Left forelimb (tissue), 1 donor: ENCODE measurements at regions not wholly inside any gene's neighbourhood (a gene's known extent, or its start where the extent isn't known, plus 50 kb on each side); places are given as distances from the start of the nearest gene placed in this dataset.
"Not testable (repeated sequence)": the region's sequence is repeated elsewhere in the genome, so short reads cannot be mapped to it uniquely, and the experiment has no call there.

Experiments
- DNase-seq: peaks from one replicate; pipeline ENCODE4 v3.0.0-alpha.2; 2018; ENCODE audit warnings: low spot score

- DNase-seq = no peak
Measured at GRCh38 chr10:8614054-8614565, 559.6 kb downstream of the GATA3 start.

GRCh38 chr10:8615118-8615517 lies 560.6 kb downstream of the GATA3 start:
- no peak for DNase-seq

GRCh38 chr10:8616166-8616565 lies 561.7 kb downstream of the GATA3 start:
- no peak for DNase-seq

GRCh38 chr10:8617792-8618191 lies 563.3 kb downstream of the GATA3 start:
- no peak for DNase-seq

GRCh38 chr10:8618834-8619233 lies 564.3 kb downstream of the GATA3 start:
- no peak for DNase-seq

- no peak for DNase-seq
Measured at GRCh38 chr10:8628351-8628750, 573.9 kb downstream of the GATA3 start.

- DNase-seq = no peak
Measured at GRCh38 chr10:8633909-8634308, 579.4 kb downstream of the GATA3 start.

GRCh38 chr10:8636371-8636770 lies 581.9 kb downstream of the GATA3 start:
- DNase-seq = no peak

- no peak for DNase-seq
Measured at GRCh38 chr10:8637640-8638039, 583.2 kb downstream of the GATA3 start.

- no peak for DNase-seq
Measured at GRCh38 chr10:8638088-8638672, 583.7 kb downstream of the GATA3 start.

- DNase-seq = no peak
Measured at GRCh38 chr10:8639486-8640185, 585.1 kb downstream of the GATA3 start.

GRCh38 chr10:8640301-8640700 lies 585.8 kb downstream of the GATA3 start:
- DNase-seq = no peak

- DNase-seq = no peak
Measured at GRCh38 chr10:8640878-8641277, 586.4 kb downstream of the GATA3 start.

GRCh38 chr10:8656261-8656660 lies 601.8 kb downstream of the GATA3 start:
- no peak for DNase-seq

GRCh38 chr10:8659982-8660381 lies 605.5 kb downstream of the GATA3 start:
- no peak for DNase-seq

GRCh38 chr10:8661886-8662285 lies 607.4 kb downstream of the GATA3 start:
- no peak for DNase-seq

- no peak for DNase-seq
Measured at GRCh38 chr10:8663131-8663530, 608.6 kb downstream of the GATA3 start.

GRCh38 chr10:8665322-8665721 lies 610.8 kb downstream of the GATA3 start:
- no peak for DNase-seq

- no peak for DNase-seq
Measured at GRCh38 chr10:8670461-8670860, 616.0 kb downstream of the GATA3 start.

- no peak for DNase-seq
Measured at GRCh38 chr10:8674230-8674629, 619.7 kb downstream of the GATA3 start.

- DNase-seq = no peak
Measured at GRCh38 chr10:8677642-8678041, 623.2 kb downstream of the GATA3 start.

- not testable (repeated sequence) for DNase-seq
Measured at GRCh38 chr10:8684916-8685315, 630.4 kb downstream of the GATA3 start.

- no peak for DNase-seq
Measured at GRCh38 chr10:8688881-8689280, 634.4 kb downstream of the GATA3 start.

GRCh38 chr10:8691498-8692017 lies 637.1 kb downstream of the GATA3 start:
- no peak for DNase-seq
